Endothelial cell of umbilical vein (primary cell): ENCODE measurements at regions not wholly inside any gene's neighbourhood (a gene's known extent, or its start where the extent isn't known, plus 50 kb on each side); places are given as distances from the start of the nearest gene placed in this dataset.

ENCODE experiments used
- BruUV-seq: library from RNA; stranded (reverse); fragments of 400-500 nt; replicated peaks from 2 replicates; lab custom pipeline; 2021; lab: Mats Ljungman, UMichigan
- CTCF ChIA-PET: fragments of 300-600, 350-600 bp; sonication (Branson Sonifier 250); formaldehyde crosslinking; loops from one replicate; lab custom pipeline; 2021; ENCODE audit warnings: antibody characterized with exemption, inconsistent platforms; lab: Charles Lee
- POLR2A ChIA-PET: fragments of 300-600, 350-600 bp; sonication (Branson Sonifier 250); formaldehyde crosslinking; loops from one replicate; lab custom pipeline; 2021; ENCODE audit warnings: antibody characterized with exemption, inconsistent platforms; lab: Charles Lee
- DNase-seq: peaks from one replicate; pipeline ENCODE4 v3.0.0-alpha.2; 2011; ENCODE audit warnings: low read depth, low spot score
- FAIRE-seq: peaks from 2 replicates; lab custom pipeline; 2011; peaks lifted over from hg19 to GRCh38; lab: Jason Lieb, UNC
- H2AFZ ChIP-seq: 2 replicates; pipeline ENCODE4 v1.6.0; 2012; ENCODE audit warnings: low read depth, low read length, control low read depth, inconsistent platforms
- H3K27ac ChIP-seq: 2 replicates; pipeline ENCODE4 v1.5.1; 2011; ENCODE audit warnings: low read depth, mild to moderate bottlenecking, control low read depth, low read length, moderate library complexity; ENCODE audit not compliant: insufficient read depth
- H3K27me3 ChIP-seq, 2 experiments: 2 replicates each; pipeline versions ENCODE4 v1.6.0 to v1.6.1; 2011; ENCODE audit warnings: low read length in 2 of 2, mixed read lengths in 1 of 2; ENCODE audit not compliant: control insufficient read depth in 2 of 2, insufficient read depth in 2 of 2
- H3K36me3 ChIP-seq, 2 experiments: 2 replicates in 1 of 2; 3 replicates in 1 of 2; pipeline ENCODE4 v1.5.1; 2011; ENCODE audit warnings: low read length in 2 of 2, mild to moderate bottlenecking in 1 of 2, moderate library complexity in 1 of 2; ENCODE audit not compliant: control insufficient read depth in 2 of 2, insufficient read depth in 2 of 2; ENCODE audit errors: extremely low read depth in 1 of 2
- H3K4me1 ChIP-seq: 3 replicates; pipeline ENCODE4 v1.5.1; 2011; ENCODE audit warnings: mild to moderate bottlenecking, low read length; ENCODE audit not compliant: control insufficient read depth, insufficient read depth; ENCODE audit errors: extremely low read depth
- H3K4me2 ChIP-seq: 2 replicates; pipeline ENCODE4 v1.6.1; 2011; ENCODE audit warnings: low read length, control low read depth, mixed read lengths; ENCODE audit not compliant: insufficient read depth
- H3K4me3 ChIP-seq, 3 experiments: fragments of 200-600 bp in 1 of 3; sonication (generic), shearing (Covaris generic) in 1 of 3; replicated peaks in 1 of 3; 2 replicates each; pipeline ENCODE4 v1.5.1; 2011 to 2016; ENCODE audit warnings: control low read depth in 3 of 3, low read length in 3 of 3, mild to moderate bottlenecking in 2 of 3, inconsistent platforms in 1 of 3, low read depth in 1 of 3, moderate library complexity in 1 of 3; ENCODE audit not compliant: insufficient read depth in 1 of 3
- H3K79me2 ChIP-seq: 2 replicates; pipeline ENCODE4 v1.6.0; 2012; ENCODE audit warnings: low read length, inconsistent platforms; ENCODE audit not compliant: control insufficient read depth, insufficient read depth
- H3K9ac ChIP-seq: replicated peaks from 2 replicates; pipeline ENCODE3; 2011; ENCODE audit warnings: low read length, control low read depth; ENCODE audit not compliant: insufficient read depth; ENCODE audit errors: extremely low read depth
- H3K9me1 ChIP-seq: replicated peaks from 3 replicates; pipeline ENCODE4 v1.6.0; 2011; ENCODE audit warnings: mild to moderate bottlenecking, low read length; ENCODE audit not compliant: control insufficient read depth, insufficient read depth; ENCODE audit errors: extremely low read depth
- H3K9me3 ChIP-seq: replicated peaks from 2 replicates; pipeline ENCODE4 v1.5.1; 2012; ENCODE audit warnings: low read length, inconsistent platforms; ENCODE audit not compliant: control insufficient read depth, insufficient read depth
- H4K20me1 ChIP-seq: replicated peaks from 2 replicates; pipeline ENCODE3; 2011; ENCODE audit warnings: mild to moderate bottlenecking, low read length; ENCODE audit not compliant: control insufficient read depth, insufficient read depth; ENCODE audit errors: extremely low read depth
- EZH2 ChIP-seq: IDR thresholded peaks from 2 replicates; pipeline ENCODE4 v1.6.1; 2012; ENCODE audit warnings: borderline replicate concordance, low read depth, mild to moderate bottlenecking, moderate library complexity, low read length, inconsistent platforms; ENCODE audit not compliant: severe bottlenecking
- FOS ChIP-seq: IDR thresholded peaks from 2 replicates; pipeline ENCODE4 v1.6.1; 2011; ENCODE audit warnings: mild to moderate bottlenecking, low read length, moderate library complexity, borderline replicate concordance; ENCODE audit not compliant: insufficient read depth
- GATA2 ChIP-seq: IDR thresholded peaks from 2 replicates; pipeline ENCODE4 v1.7.0; 2011; ENCODE audit warnings: low read depth, mild to moderate bottlenecking, moderate library complexity, mixed read lengths, low read length; ENCODE audit not compliant: insufficient read length, insufficient read depth
- JUN ChIP-seq: IDR thresholded peaks from 2 replicates; pipeline ENCODE4 v1.6.1; 2011; ENCODE audit warnings: borderline replicate concordance, low read depth; ENCODE audit not compliant: insufficient read length, insufficient read depth
- MAX ChIP-seq: IDR thresholded peaks from 2 replicates; pipeline ENCODE4 v1.6.1; 2011; ENCODE audit not compliant: insufficient read depth, insufficient read length
- MYC ChIP-seq: IDR thresholded peaks from one replicate; pipeline ENCODE4 v1.6.1; 2011; ENCODE audit warnings: mild to moderate bottlenecking, low read depth, low read length
- POLR2A ChIP-seq: IDR thresholded peaks from 2 replicates; pipeline ENCODE4 v1.6.1; 2012; ENCODE audit warnings: low read depth, mild to moderate bottlenecking, control low read depth, low read length
- POLR2AphosphoS5 ChIP-seq: IDR thresholded peaks from 2 replicates; pipeline ENCODE4 v1.6.1; 2012; ENCODE audit warnings: low read depth, mild to moderate bottlenecking, control low read depth, low read length, moderate library complexity; ENCODE audit not compliant: insufficient read depth
- dilution Hi-C: fragments of 300-500 bp; cut with MboI; formaldehyde crosslinking; loops from one replicate; pipeline ENCODE4 v1.15.0; 2019; ENCODE audit warnings: low sequenced_read_pairs; ENCODE audit not compliant: extremely low pct_ligation_motif_present
- intact Hi-C: fragments of 100-400 bp; cut with micrococcal nuclease; formaldehyde crosslinking; loops from one replicate; pipeline ENCODE4 v1.10.0; 2022
- TF ChIP-seq, protein P1 (sequence below), 2 donors: IDR thresholded peaks; 1 replicate in 1 of 2; 2 replicates in 1 of 2; pipeline ENCODE4 v1.5.1; 2011; ENCODE audit warnings: low read length in 2 of 2, mild to moderate bottlenecking in 2 of 2, moderate library complexity in 2 of 2, control low read depth in 1 of 2, inconsistent platforms in 1 of 2, low read depth in 1 of 2; ENCODE audit not compliant: insufficient read depth in 1 of 2; ENCODE audit errors: extremely low read depth in 1 of 2

- intact Hi-C loops (no loop called here), dilution Hi-C loops (no loop called here)
- ChIA-PET CTCF (no interaction called here), POLR2A (no interaction called here)
- Histone ChIP-seq H3K9me3 (no peaks in the 10 kb centered on the region), H3K36me3 (no peaks in the 10 kb centered on the region), H3K9ac (no peak overlapping the region), H3K79me2 (no peaks in the 10 kb centered on the region), H3K27me3 (no peaks in the 10 kb centered on the region), H3K4me1 (no peaks in the 10 kb centered on the region), H3K4me3 (no peak overlapping the region), H4K20me1 (no peaks in the 10 kb centered on the region), H3K4me2 (no peak overlapping the region), H3K27ac (no peak overlapping the region), H3K9me1 (no peaks in the 10 kb centered on the region), H2AFZ (no peak overlapping the region)
- FAIRE-seq (no peak), DNase-seq (no peak)
- BruUV-seq: no TSS peak
- TF ChIP-seq EZH2: no peak
- no peak for TF ChIP-seq POLR2AphosphoS5
- TF ChIP-seq, protein P1, sequence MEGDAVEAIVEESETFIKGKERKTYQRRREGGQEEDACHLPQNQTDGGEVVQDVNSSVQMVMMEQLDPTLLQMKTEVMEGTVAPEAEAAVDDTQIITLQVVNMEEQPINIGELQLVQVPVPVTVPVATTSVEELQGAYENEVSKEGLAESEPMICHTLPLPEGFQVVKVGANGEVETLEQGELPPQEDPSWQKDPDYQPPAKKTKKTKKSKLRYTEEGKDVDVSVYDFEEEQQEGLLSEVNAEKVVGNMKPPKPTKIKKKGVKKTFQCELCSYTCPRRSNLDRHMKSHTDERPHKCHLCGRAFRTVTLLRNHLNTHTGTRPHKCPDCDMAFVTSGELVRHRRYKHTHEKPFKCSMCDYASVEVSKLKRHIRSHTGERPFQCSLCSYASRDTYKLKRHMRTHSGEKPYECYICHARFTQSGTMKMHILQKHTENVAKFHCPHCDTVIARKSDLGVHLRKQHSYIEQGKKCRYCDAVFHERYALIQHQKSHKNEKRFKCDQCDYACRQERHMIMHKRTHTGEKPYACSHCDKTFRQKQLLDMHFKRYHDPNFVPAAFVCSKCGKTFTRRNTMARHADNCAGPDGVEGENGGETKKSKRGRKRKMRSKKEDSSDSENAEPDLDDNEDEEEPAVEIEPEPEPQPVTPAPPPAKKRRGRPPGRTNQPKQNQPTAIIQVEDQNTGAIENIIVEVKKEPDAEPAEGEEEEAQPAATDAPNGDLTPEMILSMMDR (IDR thresholded peaks at IDR 0.05; ENCODE audit: extremely low read depth in 1 of 2, insufficient read depth in 1 of 2, low read depth in 1 of 2, low read length in 2 of 2): no peak
- TF ChIP-seq MYC: no peak
- no peak for TF ChIP-seq POLR2A
- no peak for TF ChIP-seq JUN
- TF ChIP-seq GATA2: no peak
- TF ChIP-seq MAX: no peak
- no peak for TF ChIP-seq FOS
Measured at GRCh38 chr2:167381349-167381748, 493.1 kb downstream of the XIRP2 start.
